GM23248 (cell line): ENCODE measurements at regions not wholly inside any gene's neighbourhood (a gene's known extent, or its start where the extent isn't known, plus 50 kb on each side); places are given as distances from the start of the nearest gene placed in this dataset.

Experiments
- EZH2 ChIP-seq: fragments of 200-600 bp; sonication (generic); IDR thresholded peaks from 2 replicates; pipeline ENCODE4 v1.6.1; 2018; ENCODE audit warnings: antibody characterized with exemption, mild to moderate bottlenecking; ENCODE audit not compliant: insufficient read depth, poor library complexity, severe bottlenecking
- EZH2phosphoT487 ChIP-seq: fragments of 200-600 bp; sonication (generic); IDR thresholded peaks from 2 replicates; pipeline ENCODE4 v1.6.1; 2018; ENCODE audit warnings: antibody characterized with exemption, moderate library complexity, mild to moderate bottlenecking, low read depth; ENCODE audit not compliant: insufficient read depth

DNA sequence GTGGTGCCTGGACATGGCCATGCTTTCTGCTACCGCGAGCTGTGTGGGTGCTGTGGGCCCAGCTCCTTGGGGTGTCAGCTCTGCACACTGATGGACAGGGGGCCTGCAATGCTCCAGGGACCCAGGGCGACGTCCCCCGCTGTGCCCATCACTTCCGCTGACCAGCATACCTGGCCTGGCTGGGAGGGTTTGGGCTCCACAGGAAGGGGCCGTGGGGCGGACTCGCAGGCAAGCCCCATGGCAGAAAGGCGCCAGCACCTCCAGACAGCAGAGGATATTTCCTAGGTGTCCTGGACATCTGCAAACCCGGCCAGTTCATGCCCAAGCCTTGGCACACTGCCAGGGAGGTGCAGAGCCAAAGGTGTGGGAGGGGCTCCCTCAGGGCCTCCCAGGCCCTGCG lies 295.8 kb upstream of the IRX4 start:
- TF ChIP-seq EZH2: no peak
- TF ChIP-seq EZH2phosphoT487: no peak
